Tibial artery (tissue), 4 donors: ENCODE measurements at regions not wholly inside any gene's neighbourhood (a gene's known extent, or its start where the extent isn't known, plus 50 kb on each side); places are given as distances from the start of the nearest gene placed in this dataset.

ENCODE experiments used
- DNase-seq, 2 donors: peaks; one replicate each; pipeline ENCODE4 v3.0.0-alpha.2; 2019
- H3K27ac ChIP-seq, 2 donors: fragments of 200-600 bp; sonication (generic) in 1 of 2; 1 replicate in 1 of 2; 2 replicates in 1 of 2; pipeline ENCODE4 v1.5.1; 2018 to 2019; ENCODE audit warnings: mild to moderate bottlenecking in 1 of 2
- H3K27me3 ChIP-seq, 2 donors: fragments of 200-600 bp; sonication (generic) in 1 of 2; one replicate each; pipeline versions ENCODE4 v1.5.1 to v1.6.0; 2016 to 2019
- H3K36me3 ChIP-seq, 3 donors: fragments of 200-600 bp; sonication (generic) in 2 of 3; one replicate each; pipeline ENCODE4 v1.5.1; 2016 to 2019; ENCODE audit warnings: mild to moderate bottlenecking in 2 of 3
- H3K4me1 ChIP-seq, 4 donors: fragments of 200-600 bp; sonication (generic) in 2 of 4; 1 replicate in 3 of 4; 2 replicates in 1 of 4; pipeline ENCODE4 v1.5.1; 2016 to 2019
- H3K4me3 ChIP-seq, 2 donors: fragments of 200-600 bp; sonication (generic) in 1 of 2; 1 replicate in 1 of 2; 2 replicates in 1 of 2; pipeline ENCODE4 v1.5.1; 2018 to 2019; ENCODE audit warnings: mild to moderate bottlenecking in 2 of 2
- H3K9me3 ChIP-seq, 3 donors: fragments of 200-600 bp; sonication (generic) in 1 of 3; one replicate each; pipeline ENCODE4 v1.5.1; 2016 to 2019
- CTCF ChIP-seq, 2 experiments: fragments of 200-600 bp in 1 of 2; fragments of 450-650 bp in 1 of 2; IDR thresholded peaks; one replicate each; pipeline ENCODE4 v1.5.1; 2017 to 2019; ENCODE audit warnings: antibody characterized with exemption in 2 of 2, mild to moderate bottlenecking in 1 of 2, moderate library complexity in 1 of 2
- intact Hi-C: fragments of 100-400 bp; cut with DNase I; formaldehyde crosslinking; loops from one replicate; pipeline ENCODE4 v1.15.0; 2023; ENCODE audit warnings: low total_unique reads

GRCh38 chr7:41116817-41117216 lies 586.1 kb downstream of the INHBA start:
- no peak for DNase-seq
- H3K4me3 ChIP-seq, result no peak overlapping the region
- intact Hi-C loops, result no loop called here
- H3K27ac ChIP-seq, result no peak overlapping the region
- no peak for TF ChIP-seq CTCF (IDR thresholded peaks at IDR 0.05)
- H3K9me3 ChIP-seq, result no peaks in the 10 kb centered on the region
- H3K27me3 ChIP-seq, result no peaks in the 10 kb centered on the region
- H3K4me1 ChIP-seq, result no peaks in the 10 kb centered on the region
- no peaks in the 10 kb centered on the region for H3K36me3 ChIP-seq

GRCh38 chr7:41116337-41116736 lies 586.6 kb downstream of the INHBA start:
- no peaks in the 10 kb centered on the region for H3K9me3 ChIP-seq
- no peaks in the 10 kb centered on the region for H3K36me3 ChIP-seq
- H3K27ac ChIP-seq, result no peak overlapping the region
- DNase-seq, result no peak
- H3K4me1 ChIP-seq, result no peaks in the 10 kb centered on the region
- H3K4me3 ChIP-seq, result no peak overlapping the region
- TF ChIP-seq CTCF (IDR thresholded peaks at IDR 0.05), result no peak
- intact Hi-C loops, result no loop called here
- H3K27me3 ChIP-seq, result no peaks in the 10 kb centered on the region

- no peaks in the 10 kb centered on the region for H3K27me3 ChIP-seq
- H3K27ac ChIP-seq, result no peak overlapping the region
- no peak overlapping the region for H3K4me3 ChIP-seq
Measured at GRCh38 chr7:41114691-41115090, 588.2 kb downstream of the INHBA start.

GRCh38 chr7:41114131-41114530 lies 588.8 kb downstream of the INHBA start:
- Histone ChIP-seq H3K27me3 (no peaks in the 10 kb centered on the region), H3K9me3 (no peaks in the 10 kb centered on the region), H3K4me1 (no peaks in the 10 kb centered on the region), H3K4me3 (no peak overlapping the region), H3K36me3 (no peaks in the 10 kb centered on the region), H3K27ac (no peak overlapping the region)
- TF ChIP-seq CTCF (IDR thresholded peaks at IDR 0.05), result no peak
- intact Hi-C loops, result no loop called here
- no peak for DNase-seq

More at GRCh38 chr7:41114691-41115090, 588.2 kb downstream of the INHBA start:
- intact Hi-C loops, result no loop called here
- Histone ChIP-seq H3K36me3 (no peaks in the 10 kb centered on the region), H3K9me3 (no peaks in the 10 kb centered on the region), H3K4me1 (no peaks in the 10 kb centered on the region)
- TF ChIP-seq CTCF (IDR thresholded peaks at IDR 0.05), result no peak
- DNase-seq, result no peak

- TF ChIP-seq CTCF (IDR thresholded peaks at IDR 0.05), result no peak
- Histone ChIP-seq H3K4me3 (no peak overlapping the region), H3K36me3 (no peaks in the 10 kb centered on the region), H3K9me3 (no peaks in the 10 kb centered on the region), H3K27ac (no peak overlapping the region), H3K4me1 (no peaks in the 10 kb centered on the region), H3K27me3 (no peaks in the 10 kb centered on the region)
- intact Hi-C loops, result no loop called here
- no peak for DNase-seq
Measured at GRCh38 chr7:41113719-41114118, 589.2 kb downstream of the INHBA start.

- Histone ChIP-seq H3K27ac (no peak overlapping the region), H3K27me3 (no peaks in the 10 kb centered on the region), H3K4me3 (no peak overlapping the region), H3K4me1 (no peaks in the 10 kb centered on the region), H3K36me3 (no peaks in the 10 kb centered on the region), H3K9me3 (no peaks in the 10 kb centered on the region)
- no peak for DNase-seq
- intact Hi-C loops, result no loop called here
- no peak for TF ChIP-seq CTCF (IDR thresholded peaks at IDR 0.05)
Measured at GRCh38 chr7:41110186-41110585, 592.7 kb downstream of the INHBA start.
